H9 (cell line): ENCODE measurements at regions not wholly inside any gene's neighbourhood (a gene's known extent, or its start where the extent isn't known, plus 50 kb on each side); places are given as distances from the start of the nearest gene placed in this dataset.

Experiments used
- DNase-seq: peaks from one replicate; pipeline ENCODE4 v3.0.0-alpha.2; 2017
- H2AFZ ChIP-seq: one replicate; pipeline ENCODE4 v1.6.1; 2013; ENCODE audit warnings: mild to moderate bottlenecking, low read length, control low read depth, moderate library complexity
- H2AK5ac ChIP-seq: 2 replicates; pipeline ENCODE4 v1.6.1; 2013; ENCODE audit warnings: low read length, control low read depth, mixed read lengths; ENCODE audit not compliant: insufficient read length
- H2BK120ac ChIP-seq: one replicate; pipeline ENCODE4 v1.6.1; 2013; ENCODE audit warnings: low read depth, mild to moderate bottlenecking, low read length, control low read depth, inconsistent platforms; ENCODE audit not compliant: poor library complexity, severe bottlenecking
- H2BK12ac ChIP-seq: 2 replicates; pipeline ENCODE4 v1.6.1; 2013; ENCODE audit warnings: low read length, control low read depth, mixed read lengths, low read depth; ENCODE audit not compliant: insufficient read length
- H2BK15ac ChIP-seq: 2 replicates; pipeline ENCODE4 v1.6.1; 2013; ENCODE audit warnings: low read depth, low read length, control low read depth
- H2BK20ac ChIP-seq: one replicate; pipeline ENCODE4 v1.6.1; 2013; ENCODE audit warnings: low read depth, mild to moderate bottlenecking, low read length, control low read depth, inconsistent platforms; ENCODE audit not compliant: poor library complexity, severe bottlenecking
- H2BK5ac ChIP-seq: 2 replicates; pipeline ENCODE4 v1.6.1; 2013; ENCODE audit warnings: low read length, control low read depth, mixed read lengths; ENCODE audit not compliant: insufficient read length
- H3K14ac ChIP-seq: 2 replicates; pipeline ENCODE4 v1.6.1; 2013; ENCODE audit warnings: low read length, control low read depth; ENCODE audit not compliant: insufficient read depth
- H3K18ac ChIP-seq: 2 replicates; pipeline ENCODE4 v1.6.1; 2013; ENCODE audit warnings: low read depth, mild to moderate bottlenecking, mixed read lengths, low read length, control low read depth; ENCODE audit not compliant: insufficient read length
- H3K23ac ChIP-seq: 2 replicates; pipeline ENCODE4 v1.6.1; 2013; ENCODE audit warnings: low read length, control low read depth, mixed read lengths, low read depth; ENCODE audit not compliant: insufficient read length
- H3K23me2 ChIP-seq: 2 replicates; pipeline ENCODE4 v1.6.1; 2013; ENCODE audit warnings: low read depth, mild to moderate bottlenecking, mixed read lengths, low read length, control low read depth; ENCODE audit not compliant: insufficient read length, poor library complexity, severe bottlenecking
- H3K27ac ChIP-seq: 2 replicates; pipeline ENCODE4 v1.5.1; 2013; ENCODE audit warnings: low read length, control low read depth, mixed read lengths, low read depth; ENCODE audit not compliant: insufficient read length
- H3K27me3 ChIP-seq: 2 replicates; pipeline ENCODE4 v1.6.1; 2013; ENCODE audit warnings: low read length, control low read depth, inconsistent platforms; ENCODE audit not compliant: insufficient read depth
- H3K4ac ChIP-seq: 2 replicates; pipeline ENCODE4 v1.6.1; 2013; ENCODE audit warnings: low read depth, mild to moderate bottlenecking, control low read depth, inconsistent platforms, low read length, moderate library complexity
- H3K4me1 ChIP-seq: 2 replicates; pipeline ENCODE4 v1.6.1; 2013; ENCODE audit warnings: low read length, control low read depth, inconsistent platforms; ENCODE audit not compliant: insufficient read depth
- H3K4me2 ChIP-seq: 2 replicates; pipeline ENCODE4 v1.6.1; 2013; ENCODE audit warnings: low read length, control low read depth, mixed read lengths; ENCODE audit not compliant: insufficient read length, insufficient read depth
- H3K56ac ChIP-seq: 2 replicates; pipeline ENCODE4 v1.6.1; 2013; ENCODE audit warnings: low read depth, mild to moderate bottlenecking, mixed read lengths, low read length, control low read depth; ENCODE audit not compliant: insufficient read length
- H3K79me1 ChIP-seq: 2 replicates; pipeline ENCODE4 v1.6.1; 2013; ENCODE audit warnings: low read depth, mild to moderate bottlenecking, moderate library complexity, low read length, control low read depth, inconsistent platforms; ENCODE audit not compliant: insufficient read depth, poor library complexity, severe bottlenecking
- H3K79me2 ChIP-seq: 2 replicates; pipeline ENCODE4 v1.6.1; 2013; ENCODE audit warnings: low read length, control low read depth, inconsistent platforms; ENCODE audit not compliant: insufficient read depth
- H3K9ac ChIP-seq: 2 replicates; pipeline ENCODE4 v1.6.1; 2013; ENCODE audit warnings: low read length, control low read depth, mixed read lengths; ENCODE audit not compliant: insufficient read length; ENCODE audit errors: extremely low read depth
- H3K9me3 ChIP-seq: one replicate; pipeline ENCODE4 v1.6.1; 2013; ENCODE audit warnings: low read depth, low read length, inconsistent platforms; ENCODE audit not compliant: control insufficient read depth
- H3T11ph ChIP-seq: one replicate; pipeline ENCODE4 v1.6.1; 2013; ENCODE audit warnings: mild to moderate bottlenecking, low read length, control low read depth, inconsistent platforms
- H4K20me1 ChIP-seq: one replicate; pipeline ENCODE4 v1.6.1; 2013; ENCODE audit not compliant: control insufficient read depth, insufficient read length, insufficient read depth
- H4K5ac ChIP-seq: 2 replicates; pipeline ENCODE4 v1.6.1; 2013; ENCODE audit warnings: low read depth, mild to moderate bottlenecking, mixed read lengths, low read length, control low read depth; ENCODE audit not compliant: insufficient read length
- H4K8ac ChIP-seq: replicated peaks from 2 replicates; pipeline ENCODE4 v1.6.1; 2013; ENCODE audit warnings: low read length, control low read depth, mixed read lengths, low read depth; ENCODE audit not compliant: insufficient read length
- H4K91ac ChIP-seq: 2 replicates; pipeline ENCODE4 v1.6.1; 2013; ENCODE audit warnings: low read depth, mild to moderate bottlenecking, moderate library complexity, mixed read lengths, low read length, control low read depth; ENCODE audit not compliant: insufficient read length
- H3K27ac Mint-ChIP-seq, 3 experiments: 2 replicates in 2 of 3; 3 replicates in 1 of 3; pipeline ENCODE4 v1.8.0; 2020 to 2021; ENCODE audit warnings: mixed read lengths in 3 of 3, mild to moderate bottlenecking in 1 of 3, moderate library complexity in 1 of 3
- H3K27me3 Mint-ChIP-seq: 2 replicates; pipeline ENCODE4 v1.8.0; 2021; ENCODE audit warnings: low read depth, mild to moderate bottlenecking, moderate library complexity, mixed read lengths
- H3K36me3 Mint-ChIP-seq, 3 experiments: 2 replicates in 2 of 3; 3 replicates in 1 of 3; pipeline ENCODE4 v1.8.0; 2020 to 2021; ENCODE audit warnings: low read depth in 3 of 3, mixed read lengths in 3 of 3; ENCODE audit not compliant: insufficient read depth in 1 of 3
- H3K4me1 Mint-ChIP-seq, 2 experiments: 2 replicates each; pipeline ENCODE4 v1.8.0; 2020; ENCODE audit warnings: mixed read lengths in 2 of 2
- H3K4me3 Mint-ChIP-seq, 2 experiments: 2 replicates in 1 of 2; 3 replicates in 1 of 2; pipeline ENCODE4 v1.8.0; 2020 to 2021; ENCODE audit warnings: mild to moderate bottlenecking in 2 of 2, mixed read lengths in 2 of 2, moderate library complexity in 1 of 2
- H3K9me3 Mint-ChIP-seq, 2 experiments: 2 replicates in 1 of 2; 3 replicates in 1 of 2; pipeline ENCODE4 v1.8.0; 2020; ENCODE audit warnings: mild to moderate bottlenecking in 2 of 2, mixed read lengths in 2 of 2, moderate library complexity in 1 of 2
- CTCF ChIP-seq: fragments of 200-600 bp; sonication (generic); conservative IDR thresholded peaks from 3 replicates; pipeline ENCODE4 v1.8.0; 2021; ENCODE audit warnings: antibody characterized with exemption, mild to moderate bottlenecking
- WGBS: extraction: QIAGEN DNeasy Blood & Tissue Kit; methylation state at CpG from one replicate; pipeline ENCODE4 v1.1.7; 2013; ENCODE audit warnings: missing lambda C conversion rate, low lambda C conversion rate, mixed read lengths; ENCODE audit not compliant: insufficient read length; ENCODE audit errors: extremely low coverage; 5-methylcytosine and 5-hydroxymethylcytosine counted together

GRCh38 chrX:140250391-140250790 lies 254.5 kb downstream of the SOX3 start:
- no peak for TF ChIP-seq CTCF
- H3K9me3 ChIP-seq = no peaks in the 10 kb centered on the region
- H3K4me2 ChIP-seq = no peak overlapping the region
- Mint-ChIP-seq H3K27me3 (no peaks in the 10 kb centered on the region), H3K4me3 (no peak overlapping the region), H3K4me1 (peaks cover 32% of the 10 kb centered on the region in 2 experiments), H3K36me3 (peaks cover 0 to 3% (median 3%) of the 10 kb centered on the region in 3 experiments; a peak in 5 of 7 replicates), H3K27ac (peak overlapping the region in 2 of 3 experiments; percentile 48 to 83; a peak in 4 of 7 replicates), H3K9me3 (peaks cover 0 to 6% of the 10 kb centered on the region in 2 experiments; a peak in 3 of 5 replicates)
- no peak overlapping the region for H2AFZ ChIP-seq
- H3K79me1 ChIP-seq = no peaks in the 10 kb centered on the region
- H3K27me3 ChIP-seq = no peaks in the 10 kb centered on the region
- H4K20me1 ChIP-seq = no peaks in the 10 kb centered on the region
- no peaks in the 10 kb centered on the region for H3K23me2 ChIP-seq
- no peak overlapping the region for H4K5ac ChIP-seq
- no peak overlapping the region for H3K9ac ChIP-seq
- WGBS = no CpG with 5 or more reads among the region's 10 CpGs
- no peak overlapping the region for H2BK15ac ChIP-seq
- H4K8ac ChIP-seq = no peak overlapping the region
- no peak overlapping the region for H2BK5ac ChIP-seq
- no peak overlapping the region for H2BK20ac ChIP-seq
- no peaks in the 10 kb centered on the region for H3K79me2 ChIP-seq
- no peak overlapping the region for H3K27ac ChIP-seq
- no peak overlapping the region for H3K56ac ChIP-seq
- H2BK120ac ChIP-seq = no peak overlapping the region
- H4K91ac ChIP-seq = no peak overlapping the region
- H2AK5ac ChIP-seq = no peak overlapping the region
- no peak overlapping the region for H3K4ac ChIP-seq
- H3K23ac ChIP-seq = no peak overlapping the region
- H3K14ac ChIP-seq = no peak overlapping the region
- no peak overlapping the region for H2BK12ac ChIP-seq
- peaks cover 11% of the 10 kb centered on the region; the same call in 1 of the 2 replicates for H3K4me1 ChIP-seq
- no peak for DNase-seq
- no peak overlapping the region for H3K18ac ChIP-seq
- no peak overlapping the region for H3T11ph ChIP-seq
